GM12878 (cell line): ENCODE measurements at regions not wholly inside any gene's neighbourhood (a gene's known extent, or its start where the extent isn't known, plus 50 kb on each side); places are given as distances from the start of the nearest gene placed in this dataset.

Source experiments
- ATAC-seq: fragments of 200-7000 bp; cut with Tn5 transposase; 3 replicates; pipeline ENCODE4 v1.9.1; 2020; ENCODE audit warnings: mild to moderate bottlenecking, moderate library complexity
- BruUV-seq: library from RNA; stranded (reverse); fragments of 400-500 nt; replicated peaks from 2 replicates; lab custom pipeline; 2021; lab: Mats Ljungman, UMichigan
- CTCF ChIA-PET: fragments of 300-600 bp; sonication (Branson Sonifier 250); formaldehyde crosslinking; extraction: SDS; loops from one replicate; lab custom pipeline; 2021; ENCODE audit warnings: inconsistent platforms; lab: Yijun Ruan, JAX
- POLR2A ChIA-PET: fragments of 350-600 bp; formaldehyde crosslinking; extraction: SDS; loops from one replicate; lab custom pipeline; 2021; ENCODE audit warnings: inconsistent platforms; lab: Charles Lee
- RAD21 ChIA-PET: fragments of 300-600 bp; sonication (Branson Sonifier 250); formaldehyde crosslinking; loops from one replicate; lab custom pipeline; 2023; ENCODE audit warnings: antibody characterized with exemption; ENCODE audit not compliant: unreplicated experiment; lab: Charles Lee
- SMC1A ChIA-PET: fragments of 300-600 bp; sonication (Branson Sonifier 250); formaldehyde crosslinking; loops from one replicate; lab custom pipeline; 2023; ENCODE audit not compliant: unreplicated experiment, uncharacterized antibody; lab: Charles Lee
- DNase-seq: peaks from one replicate; pipeline ENCODE4 v3.0.0-alpha.2; 2011; ENCODE audit warnings: low read depth, low spot score
- FAIRE-seq: peaks from 3 replicates; lab custom pipeline; 2011; peaks lifted over from hg19 to GRCh38; lab: Jason Lieb, UNC
- H2AFZ ChIP-seq: 2 replicates; pipeline ENCODE4 v1.6.0; 2011; ENCODE audit warnings: low read depth, low read length, control low read depth; ENCODE audit not compliant: control insufficient read depth
- H3K27ac ChIP-seq: 2 replicates; pipeline ENCODE4 v1.5.1; 2011; ENCODE audit warnings: control low read depth; ENCODE audit not compliant: control insufficient read depth, insufficient read depth
- H3K27me3 ChIP-seq, 2 experiments: replicated peaks in 1 of 2; 2 replicates each; pipeline versions ENCODE4 v1.6.0 to v1.6.1; 2011; ENCODE audit warnings: low read length in 1 of 2; ENCODE audit not compliant: control insufficient read depth in 2 of 2, insufficient read depth in 2 of 2
- H3K36me3 ChIP-seq, 2 experiments: 2 replicates each; pipeline ENCODE4 v1.5.1; 2011; ENCODE audit warnings: low read length in 1 of 2; ENCODE audit not compliant: control insufficient read depth in 2 of 2, insufficient read depth in 2 of 2
- H3K4me1 ChIP-seq: 2 replicates; pipeline ENCODE4 v1.6.1; 2011; ENCODE audit warnings: mild to moderate bottlenecking, low read length, moderate library complexity, mixed read lengths; ENCODE audit not compliant: control insufficient read depth, insufficient read depth
- H3K4me2 ChIP-seq: 2 replicates; pipeline ENCODE4 v1.6.0; 2011; ENCODE audit warnings: control low read depth; ENCODE audit not compliant: control insufficient read depth, insufficient read depth
- H3K4me3 ChIP-seq: fragments of 200-600 bp; sonication (generic); 2 replicates; pipeline ENCODE4 v1.5.1; 2016
- H3K79me2 ChIP-seq: 2 replicates; pipeline ENCODE4 v1.6.0; 2011; ENCODE audit warnings: low read length; ENCODE audit not compliant: control insufficient read depth, insufficient read depth
- H3K9ac ChIP-seq: 2 replicates; pipeline ENCODE4 v1.8.0; 2011; ENCODE audit warnings: low read length, control low read depth, mixed read lengths; ENCODE audit not compliant: control insufficient read depth, insufficient read depth
- H3K9me3 ChIP-seq: replicated peaks from 3 replicates; pipeline ENCODE4 v1.5.1; 2011; ENCODE audit warnings: mild to moderate bottlenecking, low read length; ENCODE audit not compliant: control insufficient read depth, insufficient read depth
- H4K20me1 ChIP-seq: 2 replicates; pipeline ENCODE4 v1.6.0; 2011; ENCODE audit not compliant: control insufficient read depth, insufficient read depth
- CBX3 ChIP-seq: fragments of 200-600 bp; sonication (generic); IDR thresholded peaks from 2 replicates; pipeline ENCODE4 v1.6.1; 2016; ENCODE audit warnings: low read depth, borderline replicate concordance
- CEBPB ChIP-seq, 2 experiments: fragments of 150-350 bp in 1 of 2; IDR thresholded peaks; 2 replicates each; pipeline ENCODE4 v1.6.1; 2012 to 2014; ENCODE audit warnings: low read depth in 2 of 2, low read length in 2 of 2, borderline replicate concordance in 1 of 2, inconsistent platforms in 1 of 2
- CHD4 ChIP-seq: fragments of 200-600 bp; sonication (generic); IDR thresholded peaks from 2 replicates; pipeline ENCODE4 v1.6.1; 2016; ENCODE audit warnings: mild to moderate bottlenecking
- HDAC2 ChIP-seq: fragments of 200-600 bp; sonication (generic); IDR thresholded peaks from 2 replicates; pipeline ENCODE4 v1.6.1; 2017
- IRF3 ChIP-seq: fragments of 450-650 bp; IDR thresholded peaks from 2 replicates; pipeline ENCODE4 v1.6.1; 2014; ENCODE audit warnings: mild to moderate bottlenecking
- JUND ChIP-seq: IDR thresholded peaks from 2 replicates; pipeline ENCODE4 v1.6.1; 2012; ENCODE audit warnings: low read depth, mild to moderate bottlenecking, low read length, improper control_type of control experiment, moderate library complexity
- MXI1 ChIP-seq: fragments of 150-350 bp; IDR thresholded peaks from 2 replicates; pipeline ENCODE4 v1.6.1; 2011; ENCODE audit warnings: low read depth, mild to moderate bottlenecking, inconsistent platforms, low read length, improper control_type of control experiment
- NR2C1 ChIP-seq: fragments of 450-650 bp; IDR thresholded peaks from 2 replicates; pipeline ENCODE4 v1.6.1; 2017; ENCODE audit warnings: antibody characterized with exemption, mild to moderate bottlenecking, moderate library complexity
- PRDM15 ChIP-seq: fragments of 450-650 bp; formaldehyde crosslinking; IDR thresholded peaks from 2 replicates; pipeline ENCODE4 v1.4.0; 2020; ENCODE audit warnings: mild to moderate bottlenecking, moderate library complexity
- RELA ChIP-seq: fragments of 450-650 bp; IDR thresholded peaks from 2 replicates; pipeline ENCODE4 v1.8.0; 2014; ENCODE audit warnings: borderline replicate concordance; ENCODE audit not compliant: partially characterized antibody
- SIN3A ChIP-seq: IDR thresholded peaks from 2 replicates; pipeline ENCODE4 v1.6.1; 2012; ENCODE audit warnings: low read depth, low read length, improper control_type of control experiment
- SMAD1 ChIP-seq: fragments of 450-650 bp; IDR thresholded peaks from 2 replicates; pipeline ENCODE4 v1.6.1; 2018; ENCODE audit warnings: mild to moderate bottlenecking, low read depth; ENCODE audit not compliant: partially characterized antibody
- SREBF2 ChIP-seq: IDR thresholded peaks from 2 replicates; pipeline ENCODE4 v1.6.1; 2012; ENCODE audit warnings: mild to moderate bottlenecking, low read length
- SUZ12 ChIP-seq: fragments of 200-600 bp; sonication (generic); IDR thresholded peaks from one replicate; pipeline ENCODE4 v1.6.1; 2018; ENCODE audit warnings: antibody characterized with exemption, mild to moderate bottlenecking; ENCODE audit not compliant: unreplicated experiment
- WRNIP1 ChIP-seq: IDR thresholded peaks from 2 replicates; pipeline ENCODE4 v1.6.1; 2011; ENCODE audit warnings: low read depth, low read length, improper control_type of control experiment, borderline replicate concordance
- ZBTB4 ChIP-seq: fragments of 450-650 bp; formaldehyde crosslinking; IDR thresholded peaks from 2 replicates; pipeline ENCODE4 v1.4.0; 2022; ENCODE audit warnings: mild to moderate bottlenecking, moderate library complexity
- ZNF217 ChIP-seq: fragments of 450-650 bp; IDR thresholded peaks from 2 replicates; pipeline ENCODE4 v1.6.1; 2017; ENCODE audit warnings: antibody characterized with exemption, mild to moderate bottlenecking
- ZNF274 ChIP-seq: IDR thresholded peaks from one replicate; pipeline ENCODE4 v1.8.0; 2011; ENCODE audit not compliant: insufficient read length, insufficient read depth
- WGBS: methylation state at CpG from one replicate; pipeline ENCODE4 v1.1.6; 2016; ENCODE audit warnings: low lambda C conversion rate; ENCODE audit not compliant: insufficient replicate concordance, insufficient coverage; ENCODE audit errors: missing lambda C conversion rate; 5-methylcytosine and 5-hydroxymethylcytosine counted together
- in situ Hi-C: fragments of 300-500 bp; cut with MboI; formaldehyde crosslinking; loops from 9 replicates; pipeline ENCODE4 v1.14.3; 2018; ENCODE audit warnings: mixed read lengths
- intact Hi-C: fragments of 100-400 bp; cut with micrococcal nuclease; formaldehyde crosslinking; loops from one replicate; pipeline ENCODE4 v1.14.2; 2022; ENCODE audit not compliant: unreplicated experiment

GRCh38 chr1:181354865-181355264 lies 128.5 kb upstream of the CACNA1E start:
- H3K27ac ChIP-seq, result no peak overlapping the region
- no peaks in the 10 kb centered on the region for H3K79me2 ChIP-seq
- no peak overlapping the region for H3K9ac ChIP-seq
- DNase-seq (no peak), ATAC-seq (no peak), FAIRE-seq (no peak)
- TF ChIP-seq IRF3 (no peak), RELA (no peak), SUZ12 (no peak), JUND (no peak), ZBTB4 (CRISPR knock-in tag) (no peak), WRNIP1 (no peak), SMAD1 (no peak), PRDM15 (no peak), CHD4 (no peak), SREBF2 (no peak), HDAC2 (no peak), CBX3 (no peak), NR2C1 (no peak), ZNF274 (no peak), SIN3A (no peak), MXI1 (no peak), CEBPB (IDR thresholded peaks at IDR 0.05; ENCODE audit: borderline replicate concordance in 1 of 2, low read depth in 2 of 2, low read length in 2 of 2) (no peak), ZNF217 (no peak)
- SMC1A ChIA-PET, result no interaction called here
- 0 out of 4 replicates have a peak, but pooled peaks cover 0 to 4% of the 10 kb centered on the region in 2 experiments for H3K27me3 ChIP-seq
- H2AFZ ChIP-seq, result no peak overlapping the region
- no peaks in the 10 kb centered on the region for H3K9me3 ChIP-seq
- intact Hi-C loops (no loop called here), in situ Hi-C loops (no loop called here)
- no peaks in the 10 kb centered on the region for H4K20me1 ChIP-seq
- no peak overlapping the region for H3K4me2 ChIP-seq
- H3K4me3 ChIP-seq, result no peak overlapping the region
- WGBS, result 49% methylated on average over 3 of the region's 3 CpGs
- H3K4me1 ChIP-seq, result no peaks in the 10 kb centered on the region
- RAD21 ChIA-PET, result no interaction called here
- no TSS peak for BruUV-seq
- CTCF ChIA-PET, result no interaction called here
- H3K36me3 ChIP-seq, result no peaks in the 10 kb centered on the region
- POLR2A ChIA-PET, result no interaction called here
